ENCODE measurements at regions not wholly inside any gene's neighbourhood (a gene's known extent, or its start where the extent isn't known, plus 50 kb on each side); places are given as distances from the start of the nearest gene placed in this dataset.

DNA sequence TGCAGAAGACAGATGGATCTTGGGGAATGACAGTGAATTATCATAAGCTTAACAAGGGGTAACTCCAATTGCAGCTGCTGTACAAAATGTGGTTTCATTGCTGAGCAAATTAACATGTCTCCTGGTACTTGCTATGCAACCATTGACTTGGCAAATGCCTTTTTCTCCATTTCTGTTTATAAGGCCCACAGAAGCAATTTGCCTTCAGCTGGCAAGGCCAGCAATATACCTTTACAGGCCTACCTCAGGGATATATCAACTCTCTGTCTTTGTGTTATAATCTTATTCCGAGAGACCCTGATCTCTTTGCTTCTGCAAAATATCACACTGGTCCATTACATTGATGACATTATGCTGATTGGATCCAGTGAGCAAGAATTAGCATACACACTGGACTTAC lies 52.7 kb upstream of the KIAA0040 start:
- ChIA-PET CTCF (no interaction called here), POLR2A (no interaction called here)
- H3K4me3 ChIP-seq (ENCODE audit: low read depth, low read length): no peak overlapping the region
- H3K27me3 ChIP-seq (replicated peaks; ENCODE audit: control insufficient read depth, insufficient read depth, low read length): no peaks in the 10 kb centered on the region
- DNase-seq: no peak
- TF ChIP-seq, protein P1, sequence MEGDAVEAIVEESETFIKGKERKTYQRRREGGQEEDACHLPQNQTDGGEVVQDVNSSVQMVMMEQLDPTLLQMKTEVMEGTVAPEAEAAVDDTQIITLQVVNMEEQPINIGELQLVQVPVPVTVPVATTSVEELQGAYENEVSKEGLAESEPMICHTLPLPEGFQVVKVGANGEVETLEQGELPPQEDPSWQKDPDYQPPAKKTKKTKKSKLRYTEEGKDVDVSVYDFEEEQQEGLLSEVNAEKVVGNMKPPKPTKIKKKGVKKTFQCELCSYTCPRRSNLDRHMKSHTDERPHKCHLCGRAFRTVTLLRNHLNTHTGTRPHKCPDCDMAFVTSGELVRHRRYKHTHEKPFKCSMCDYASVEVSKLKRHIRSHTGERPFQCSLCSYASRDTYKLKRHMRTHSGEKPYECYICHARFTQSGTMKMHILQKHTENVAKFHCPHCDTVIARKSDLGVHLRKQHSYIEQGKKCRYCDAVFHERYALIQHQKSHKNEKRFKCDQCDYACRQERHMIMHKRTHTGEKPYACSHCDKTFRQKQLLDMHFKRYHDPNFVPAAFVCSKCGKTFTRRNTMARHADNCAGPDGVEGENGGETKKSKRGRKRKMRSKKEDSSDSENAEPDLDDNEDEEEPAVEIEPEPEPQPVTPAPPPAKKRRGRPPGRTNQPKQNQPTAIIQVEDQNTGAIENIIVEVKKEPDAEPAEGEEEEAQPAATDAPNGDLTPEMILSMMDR (IDR thresholded peaks at IDR 0.05; ENCODE audit: insufficient read depth in 1 of 2, low read depth in 1 of 2, low read length in 1 of 2, severe bottlenecking in 1 of 2, unreplicated experiment in 1 of 2): no peak
- BruUV-seq (replicated peaks): no TSS peak
- Mint-ChIP-seq H3K4me1 (ENCODE audit: low read depth, unreplicated experiment) (no peaks in the 10 kb centered on the region), H3K36me3 (ENCODE audit: insufficient read depth, unreplicated experiment) (no peaks in the 10 kb centered on the region), H3K9me3 (ENCODE audit: unreplicated experiment) (peaks cover 44% of the 10 kb centered on the region), H3K27ac (ENCODE audit: unreplicated experiment) (no peak overlapping the region), H3K4me3 (ENCODE audit: unreplicated experiment) (no peak overlapping the region), H3K27me3 (ENCODE audit: insufficient read depth, unreplicated experiment) (no peaks in the 10 kb centered on the region)
- intact Hi-C loops (cut with micrococcal nuclease; ENCODE audit: unreplicated experiment): no loop called here
- H3K36me3 ChIP-seq (ENCODE audit: control insufficient read depth, insufficient read depth, low read length): no peaks in the 10 kb centered on the region
- peaks cover 5% of the 10 kb centered on the region; the same call in 1 of the 2 replicates for H3K9me3 ChIP-seq
- no peaks in the 10 kb centered on the region for H3K4me1 ChIP-seq

GRCh38 chr1:175244206-175244605 lies 51.6 kb upstream of the KIAA0040 start:
- no peak overlapping the region for H3K27ac Mint-ChIP-seq (ENCODE audit: unreplicated experiment)
- TF ChIP-seq, protein P1 (IDR thresholded peaks at IDR 0.05; ENCODE audit: insufficient read depth in 1 of 2, low read depth in 1 of 2, low read length in 1 of 2, severe bottlenecking in 1 of 2, unreplicated experiment in 1 of 2): no peak
- intact Hi-C loops (cut with micrococcal nuclease; ENCODE audit: unreplicated experiment): no loop called here
- CTCF ChIA-PET: no interaction called here
- H3K36me3 Mint-ChIP-seq (ENCODE audit: insufficient read depth, unreplicated experiment): no peaks in the 10 kb centered on the region
- no TSS peak for BruUV-seq (replicated peaks)
- no peak for DNase-seq
- POLR2A ChIA-PET: no interaction called here
- peaks cover 34% of the 10 kb centered on the region for H3K9me3 Mint-ChIP-seq (ENCODE audit: unreplicated experiment)
- Histone ChIP-seq H3K4me1 (no peaks in the 10 kb centered on the region), H3K36me3 (ENCODE audit: control insufficient read depth, insufficient read depth, low read length) (no peaks in the 10 kb centered on the region), H3K4me3 (ENCODE audit: low read depth, low read length) (no peak overlapping the region), H3K27me3 (replicated peaks; ENCODE audit: control insufficient read depth, insufficient read depth, low read length) (no peaks in the 10 kb centered on the region), H3K9me3 (peaks cover 3% of the 10 kb centered on the region; the same call in 1 of the 2 replicates)
- no peaks in the 10 kb centered on the region for H3K4me1 Mint-ChIP-seq (ENCODE audit: low read depth, unreplicated experiment)
- no peaks in the 10 kb centered on the region for H3K27me3 Mint-ChIP-seq (ENCODE audit: insufficient read depth, unreplicated experiment)
- H3K4me3 Mint-ChIP-seq (ENCODE audit: unreplicated experiment): no peak overlapping the region

Measured in Caco-2 (cell line).